SW 1271 (cell line): ENCODE measurements at regions not wholly inside any gene's neighbourhood (a gene's known extent, or its start where the extent isn't known, plus 50 kb on each side); places are given as distances from the start of the nearest gene placed in this dataset.
A peak's percentile ranks its signal among the peaks of the same experiment; 100 is the strongest.

ENCODE experiments used
- DNase-seq, 2 experiments: peaks; one replicate each; lab custom pipeline; 2025; lab: John Stamatoyannopoulos, UW

- no peak for DNase-seq
These were observed 203.1 kb downstream of the FAT4 start for GRCh38 chr4:125517831-125518230.

DNA sequence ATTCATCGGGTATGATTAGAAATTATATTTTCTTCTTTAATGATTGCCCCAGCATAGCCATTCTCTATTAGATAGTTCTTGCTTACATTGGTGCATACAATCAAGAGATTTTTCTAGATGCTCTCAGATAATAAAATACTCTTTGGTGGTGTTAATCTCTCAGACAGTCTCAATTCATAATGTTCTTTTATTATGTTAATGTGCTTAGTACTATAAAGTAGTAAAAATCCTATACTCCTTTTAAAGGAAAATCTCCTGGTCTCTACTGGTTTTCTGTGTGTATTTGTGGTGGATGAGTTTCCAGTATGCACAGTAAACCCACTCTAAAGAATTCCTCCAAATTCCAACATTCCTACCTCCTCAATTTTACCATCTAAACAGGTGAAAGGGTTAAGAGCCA is 203.5 kb downstream of the FAT4 start:
- no peak for DNase-seq

DNA sequence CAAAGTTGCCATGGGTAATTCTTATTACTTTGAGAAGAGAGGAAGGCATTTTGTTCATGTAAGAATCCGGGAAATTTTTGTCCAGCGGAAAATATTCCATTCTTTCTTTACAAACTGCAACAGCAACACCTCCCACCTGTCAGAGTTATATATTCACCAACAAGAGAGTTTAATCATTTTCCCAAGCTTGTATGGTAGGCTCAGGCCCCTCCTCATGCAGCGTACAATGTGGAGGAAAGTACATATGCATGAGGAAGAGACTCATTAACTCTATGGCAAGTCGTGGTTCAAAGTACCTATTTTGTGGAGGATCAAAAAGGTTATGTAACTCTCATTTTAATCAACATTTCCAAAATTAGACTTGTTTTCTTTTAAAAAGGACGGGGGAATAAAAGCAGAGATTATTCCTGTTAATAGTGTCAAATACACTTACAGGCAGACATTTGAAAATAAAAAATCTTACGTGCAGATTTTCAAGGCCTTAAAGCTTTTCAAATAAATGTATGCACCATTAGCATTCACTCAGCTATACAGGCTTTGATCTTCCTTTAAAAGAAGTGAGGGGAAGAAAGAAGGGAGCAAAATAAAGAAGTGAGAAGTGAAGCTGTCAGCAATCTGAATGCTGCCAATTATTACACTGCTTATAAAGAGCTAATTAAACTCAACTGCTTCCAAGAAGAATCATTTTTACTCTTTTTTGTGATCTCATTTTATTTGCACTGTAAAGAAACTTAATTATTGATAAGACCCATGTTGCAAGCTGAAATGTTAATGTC is 204.8 kb downstream of the FAT4 start:
- no peak for DNase-seq

GRCh38 chr4:125520258-125520990 is 205.7 kb downstream of the FAT4 start:
- no peak for DNase-seq

GRCh38 chr4:125522588-125522987 is 207.8 kb downstream of the FAT4 start:
- no peak for DNase-seq

DNA sequence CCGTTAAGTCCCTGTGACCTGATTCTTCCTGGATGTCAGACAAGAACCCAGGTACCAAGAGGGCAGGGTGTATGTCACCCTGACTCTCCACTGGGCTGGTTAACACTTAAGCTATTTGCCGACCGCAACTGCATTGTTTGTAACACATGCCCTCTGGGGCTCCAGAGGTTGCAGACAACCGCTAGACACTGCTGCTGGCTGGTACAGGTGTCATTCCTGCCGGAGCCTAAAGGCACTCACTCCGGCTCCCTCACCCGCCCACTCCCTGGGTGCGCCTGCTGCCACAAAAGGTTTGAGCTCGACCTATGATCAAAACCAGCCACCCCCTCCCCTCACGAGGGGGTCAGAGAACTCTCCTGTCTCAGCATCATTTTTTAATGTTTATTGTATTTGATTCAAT is 208.2 kb downstream of the FAT4 start:
- no peak for DNase-seq

DNA sequence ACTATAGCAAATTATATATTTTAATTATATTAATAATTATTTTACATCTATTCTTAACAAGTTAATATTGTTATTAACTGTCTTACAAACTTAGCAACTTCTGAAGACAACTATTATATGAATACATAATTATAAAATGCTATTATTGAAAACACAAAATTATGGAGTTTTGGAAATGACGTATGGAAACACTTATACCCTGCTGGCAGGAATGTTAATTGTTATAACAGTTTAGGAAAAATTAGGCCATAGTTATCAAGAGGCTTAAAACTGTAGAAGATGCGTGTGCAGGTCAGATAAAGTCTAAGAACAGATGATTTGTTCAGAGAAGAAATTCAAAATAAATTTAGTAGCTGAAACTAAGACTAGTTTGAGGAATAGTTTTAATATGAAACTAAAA is 211.7 kb downstream of the FAT4 start:
- DNase-seq = peak in 1 of 2 experiments; percentile 2

- DNase-seq = no peak
These were observed 212.9 kb downstream of the FAT4 start for GRCh38 chr4:125527681-125528080.

DNA sequence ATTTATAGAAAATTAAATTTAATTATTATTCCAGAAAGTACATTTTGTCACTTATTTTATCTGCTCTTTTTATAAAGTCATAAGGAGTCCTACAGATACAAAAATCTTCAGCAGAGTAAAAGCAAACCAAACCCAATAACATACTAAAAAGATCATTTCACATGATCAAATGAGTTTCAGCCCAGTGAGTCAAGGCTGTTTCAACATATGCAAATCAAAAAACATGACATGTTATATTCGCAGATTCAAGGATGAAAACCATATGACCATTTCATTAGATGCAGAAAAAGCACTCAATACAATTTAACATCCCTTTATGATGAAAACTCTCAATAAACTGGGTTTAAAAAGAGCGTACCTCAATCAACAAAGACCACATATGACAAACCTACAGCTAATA is 214.3 kb downstream of the FAT4 start:
- no peak for DNase-seq

DNA sequence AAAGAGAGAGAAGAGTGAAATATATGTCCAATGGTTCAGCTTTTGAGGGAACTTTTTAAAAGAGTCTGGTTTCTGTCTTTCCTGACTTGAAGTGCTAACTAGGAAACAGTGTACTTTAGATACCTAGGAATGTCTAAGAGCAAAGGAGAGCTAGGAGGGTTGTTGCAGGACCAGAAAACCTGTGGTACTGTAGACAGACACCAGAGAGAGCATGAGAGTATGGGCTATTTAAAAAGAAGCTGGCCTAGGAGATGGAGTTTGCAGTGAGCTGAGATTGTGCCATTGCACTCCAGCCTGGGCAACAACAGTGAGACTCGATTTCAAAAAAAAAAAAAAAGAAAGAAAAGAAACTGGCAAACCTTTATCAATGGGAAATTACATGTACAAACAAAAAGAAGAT is 223.9 kb downstream of the FAT4 start:
- DNase-seq = no peak

DNA sequence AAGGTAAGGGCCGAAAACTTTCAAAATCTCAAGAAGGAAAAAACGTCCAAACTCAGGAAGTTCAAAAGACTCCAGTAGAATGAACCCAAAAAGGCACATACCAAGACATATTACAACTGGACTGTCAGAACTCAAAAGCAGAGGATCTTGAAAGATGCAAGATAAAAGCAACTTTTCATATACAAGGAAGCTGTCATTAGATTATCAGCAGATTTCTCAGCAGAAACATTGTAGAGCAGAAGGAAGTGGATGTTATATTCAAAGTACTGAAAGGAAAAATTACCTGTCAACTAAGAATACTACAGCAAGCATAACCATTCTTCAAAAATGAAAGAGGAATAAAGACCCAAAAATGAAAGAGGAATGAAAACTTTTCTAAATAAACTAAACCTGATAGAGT is 224.9 kb downstream of the FAT4 start:
- no peak for DNase-seq

DNA sequence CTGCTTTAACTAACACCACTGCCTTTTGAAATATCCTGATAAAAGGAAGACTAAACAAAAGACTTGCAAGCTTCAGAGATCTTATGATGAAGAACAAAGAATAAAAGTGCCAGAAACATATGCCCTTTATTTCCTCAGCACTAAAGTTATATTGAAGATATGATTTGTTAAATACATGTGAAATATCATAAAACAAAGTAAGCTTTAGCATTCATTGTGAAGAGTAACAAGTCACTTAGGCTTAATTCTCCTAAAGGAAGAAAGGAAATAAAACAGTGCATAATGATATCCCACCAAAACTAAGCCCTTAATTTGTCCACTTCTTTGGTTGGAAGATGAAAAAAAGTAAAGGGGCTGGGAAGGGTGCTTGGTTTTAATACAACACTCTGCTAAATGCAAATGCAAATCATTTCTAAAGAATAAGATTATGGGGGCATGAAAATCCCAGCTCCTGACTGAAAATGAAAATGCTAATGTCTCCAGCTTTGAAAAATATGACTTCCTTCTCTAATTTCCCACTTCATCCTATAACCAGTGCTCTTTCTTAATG is 227.2 kb downstream of the FAT4 start:
- DNase-seq = no peak

DNA sequence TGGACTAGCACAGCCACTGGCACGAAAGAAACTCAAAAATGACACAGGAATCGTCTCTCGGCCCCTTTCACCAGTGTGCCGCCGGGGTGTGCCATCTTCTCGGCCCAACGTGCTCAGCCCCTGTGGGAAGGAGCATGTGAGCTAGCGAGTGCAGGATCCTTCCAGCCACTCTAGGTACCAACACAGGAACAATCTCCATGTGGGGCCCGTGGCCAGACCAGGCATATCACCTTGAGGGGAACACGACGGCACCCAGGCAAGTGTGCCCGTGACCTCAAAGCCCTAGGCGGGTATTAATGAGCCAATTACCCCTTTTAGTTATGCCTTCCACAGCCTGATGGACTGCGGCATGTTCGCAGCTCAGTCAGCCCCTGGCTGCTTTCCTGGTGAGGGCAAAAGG is 231.5 kb downstream of the FAT4 start:
- DNase-seq = no peak

DNA sequence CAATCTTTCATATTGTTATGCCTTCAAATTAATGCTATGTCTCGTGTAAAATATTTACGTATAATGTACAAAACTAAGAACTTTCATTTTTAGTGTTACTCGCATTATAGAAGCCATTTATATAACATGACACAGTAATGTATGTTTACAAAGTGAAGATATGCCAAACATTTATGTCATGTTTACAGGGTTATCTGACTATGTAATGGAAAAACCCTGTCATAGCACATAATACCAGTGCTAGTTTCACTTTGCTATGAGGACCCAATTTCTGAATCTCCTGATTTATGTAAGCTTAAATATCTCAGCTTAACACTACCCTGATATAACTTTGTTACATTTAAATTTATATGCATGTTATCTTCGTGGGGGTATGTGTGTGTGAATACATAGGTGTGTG is 233.1 kb downstream of the FAT4 start:
- no peak for DNase-seq

DNA sequence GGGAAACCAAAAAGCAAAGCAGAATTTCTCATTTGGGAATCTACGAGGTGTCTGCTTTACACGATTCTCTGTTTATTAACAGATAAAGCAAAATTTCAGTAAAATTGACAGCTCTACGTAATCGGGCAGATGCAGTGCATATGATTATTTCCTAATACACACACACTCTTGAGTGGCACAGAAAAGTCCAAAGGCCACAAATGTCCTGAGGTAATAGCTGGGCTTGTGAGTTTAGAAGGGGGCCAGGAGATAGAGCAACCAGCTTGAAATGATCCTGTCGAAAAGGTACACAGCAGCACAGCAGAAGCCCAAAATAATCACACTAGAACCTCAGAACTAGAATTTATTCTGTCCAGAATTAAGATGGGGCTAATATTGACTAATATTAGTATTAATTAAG is 236.0 kb downstream of the FAT4 start:
- no peak for DNase-seq

- no peak for DNase-seq
These were observed 236.7 kb downstream of the FAT4 start for GRCh38 chr4:125551466-125551865.

- DNase-seq = no peak
These were observed 237.2 kb downstream of the FAT4 start for GRCh38 chr4:125551967-125552366.

- DNase-seq = no peak
These were observed 257.8 kb downstream of the FAT4 start for GRCh38 chr4:125572601-125573000.

GRCh38 chr4:125573368-125573767 is 258.6 kb downstream of the FAT4 start:
- no peak for DNase-seq

- DNase-seq = no peak
These were observed 259.0 kb downstream of the FAT4 start for GRCh38 chr4:125573786-125574185.

- peak in 1 of 2 experiments; percentile 17 for DNase-seq
These were observed 267.5 kb downstream of the FAT4 start for GRCh38 chr4:125582302-125582701.

DNA sequence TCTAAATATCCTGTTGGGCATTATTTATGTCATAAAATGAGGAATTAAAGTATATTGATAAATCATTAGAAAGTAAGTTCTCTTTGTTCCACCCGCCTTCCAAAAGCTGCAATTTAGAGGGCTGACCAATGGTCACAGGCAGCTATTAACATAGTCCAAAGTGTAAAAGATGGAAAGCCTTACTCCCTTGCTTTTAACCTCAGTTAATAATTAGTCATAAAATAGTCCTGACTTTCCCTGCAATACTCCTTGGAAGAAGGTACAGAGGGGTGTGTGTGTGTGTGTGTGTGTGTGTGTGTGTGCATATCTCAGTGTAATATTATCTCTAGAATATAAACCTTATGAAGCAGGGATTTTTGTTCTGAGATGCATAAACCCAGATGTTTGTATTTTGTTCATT is 275.4 kb downstream of the FAT4 start:
- DNase-seq = no peak

DNA sequence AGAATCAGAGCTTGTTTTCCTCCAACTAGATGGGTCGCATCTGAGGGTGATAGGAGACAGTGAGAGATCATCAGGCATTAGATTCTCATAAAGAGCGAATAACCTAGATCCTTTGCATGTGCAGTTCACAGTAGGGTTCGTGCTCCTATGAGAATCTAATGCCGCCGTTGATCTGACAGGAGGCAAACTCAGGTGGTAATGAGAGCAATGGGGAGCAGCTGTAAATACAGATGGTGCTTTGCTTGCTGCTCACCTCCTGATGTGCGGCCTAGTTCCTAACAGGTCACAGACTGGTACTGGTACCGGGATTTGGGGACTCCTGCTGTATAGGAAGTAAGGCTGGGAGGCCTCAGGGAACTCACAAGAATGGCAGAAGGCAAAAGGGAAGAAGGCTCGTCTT is 276.5 kb downstream of the FAT4 start:
- no peak for DNase-seq
